ENCODE measurements at regions not wholly inside any gene's neighbourhood (a gene's known extent, or its start where the extent isn't known, plus 50 kb on each side); places are given as distances from the start of the nearest gene placed in this dataset.

DNA sequence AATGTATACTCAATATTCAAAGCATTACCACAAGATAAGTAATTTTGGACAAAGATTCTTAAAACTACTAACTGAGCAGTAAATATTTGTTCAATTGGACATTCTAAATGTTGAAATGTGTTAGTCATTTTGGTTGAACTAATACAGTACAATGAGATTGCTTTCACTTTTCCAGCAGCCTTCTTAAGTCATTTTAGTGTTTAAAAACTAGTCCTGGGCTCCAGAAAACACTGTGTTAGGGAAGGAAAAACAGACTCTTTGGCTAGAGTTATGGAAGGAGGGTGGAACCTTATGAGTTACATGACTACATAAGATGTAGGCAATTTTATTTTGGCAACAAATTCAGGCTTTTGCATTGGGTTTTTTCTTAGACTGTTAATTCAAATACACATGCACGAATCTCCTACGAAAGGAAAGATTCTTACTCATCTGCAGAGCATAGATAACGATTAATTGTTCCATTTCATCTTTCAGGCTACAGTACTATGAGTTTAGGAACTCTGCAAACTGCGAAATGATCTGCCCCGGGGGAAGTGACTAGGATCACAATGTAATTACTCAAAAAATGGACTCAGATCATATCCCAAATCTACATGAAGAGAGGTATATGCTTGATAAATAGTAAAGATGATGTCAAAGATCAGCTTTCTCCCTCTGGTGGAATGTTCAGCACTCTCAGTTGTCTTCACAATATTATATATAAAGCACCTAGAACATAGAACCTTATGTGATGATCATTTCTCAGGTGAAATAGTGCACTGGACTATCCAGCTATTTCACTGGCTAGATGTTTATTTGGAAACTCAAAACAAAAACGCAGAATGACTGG, 492.8 kb upstream of the MDFIC2 start:
- no peak overlapping the region for H3K4me3 Mint-ChIP-seq
- H3K4me1 Mint-ChIP-seq: no peaks in the 10 kb centered on the region
- H3K27ac Mint-ChIP-seq: no peak overlapping the region
- no peak for DNase-seq
- CTCF ChIA-PET: no interaction called here
- H3K9me3 Mint-ChIP-seq: no peaks in the 10 kb centered on the region
- no peaks in the 10 kb centered on the region for H3K36me3 Mint-ChIP-seq (ENCODE audit: low read depth)
- POLR2A ChIA-PET: no interaction called here
- peaks cover 21% of the 10 kb centered on the region for H3K27me3 Mint-ChIP-seq

DNA sequence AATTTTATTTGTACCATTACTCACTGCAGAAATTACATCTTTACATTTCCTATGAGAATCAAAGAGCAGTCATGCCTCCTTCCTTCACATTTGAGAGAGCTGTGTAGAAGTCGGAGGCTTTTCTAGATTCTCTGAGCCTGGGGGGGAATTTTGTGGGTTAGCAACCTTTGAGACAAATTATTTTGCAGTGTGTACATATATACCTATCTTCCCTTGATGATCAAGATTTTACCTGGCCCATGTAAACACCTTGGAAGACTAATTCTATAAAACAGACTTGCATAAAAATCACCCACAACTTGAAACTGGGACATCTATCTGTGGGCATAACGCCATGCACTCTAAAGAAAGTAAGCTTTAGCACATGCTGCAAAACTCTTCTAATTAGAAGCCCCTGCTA, 491.5 kb upstream of the MDFIC2 start:
- Mint-ChIP-seq H3K27me3 (peaks cover 29% of the 10 kb centered on the region), H3K27ac (no peak overlapping the region), H3K4me3 (no peak overlapping the region), H3K4me1 (no peaks in the 10 kb centered on the region), H3K9me3 (no peaks in the 10 kb centered on the region), H3K36me3 (ENCODE audit: low read depth) (no peaks in the 10 kb centered on the region)
- DNase-seq: no peak
- POLR2A ChIA-PET: no interaction called here
- CTCF ChIA-PET: no interaction called here

DNA sequence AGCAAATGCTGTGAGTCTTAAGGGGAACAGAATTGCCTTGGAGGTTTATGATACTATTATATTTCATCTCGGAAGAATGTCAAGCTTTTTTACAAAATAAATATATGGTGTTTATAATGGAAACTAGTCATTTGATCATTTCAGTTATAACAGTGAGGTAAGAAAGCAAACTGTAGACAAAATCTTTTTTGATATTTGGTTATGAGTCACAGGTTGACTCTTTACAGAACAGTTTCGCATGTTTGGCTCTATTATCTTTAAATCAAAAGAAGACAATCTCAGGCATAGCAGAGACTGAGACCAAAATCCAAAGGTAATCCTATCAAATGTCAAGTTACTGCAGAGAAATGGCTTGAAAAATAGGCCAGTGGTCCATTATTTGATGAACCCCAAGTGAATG, 490.9 kb upstream of the MDFIC2 start:
- Mint-ChIP-seq H3K4me3 (no peak overlapping the region), H3K36me3 (ENCODE audit: low read depth) (no peaks in the 10 kb centered on the region), H3K4me1 (no peaks in the 10 kb centered on the region), H3K9me3 (no peaks in the 10 kb centered on the region), H3K27me3 (peaks cover 29% of the 10 kb centered on the region), H3K27ac (no peak overlapping the region)
- CTCF ChIA-PET: no interaction called here
- POLR2A ChIA-PET: no interaction called here
- no peak for DNase-seq

DNA sequence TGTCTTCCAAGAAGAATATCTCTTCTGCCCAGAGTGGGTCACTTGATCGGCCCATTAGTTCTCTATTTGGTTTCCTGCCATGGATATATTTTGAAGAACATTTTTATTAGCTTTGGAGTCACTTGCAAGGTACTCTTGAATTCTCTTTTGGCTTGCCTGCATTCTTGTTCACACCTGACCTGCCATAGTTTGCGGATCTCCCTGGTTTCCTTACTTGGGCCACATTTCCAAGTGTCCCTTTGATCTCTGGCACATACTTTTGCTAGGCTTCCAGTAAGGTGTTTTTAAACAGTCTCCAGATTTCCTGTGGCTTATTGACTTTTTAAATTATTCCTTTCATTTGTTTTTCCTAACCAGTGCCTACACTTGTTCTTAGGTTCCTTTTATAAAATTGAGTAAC, 488.5 kb upstream of the MDFIC2 start:
- Mint-ChIP-seq H3K9me3 (no peaks in the 10 kb centered on the region), H3K27me3 (peaks cover 26% of the 10 kb centered on the region), H3K4me3 (no peak overlapping the region), H3K27ac (no peak overlapping the region), H3K36me3 (ENCODE audit: low read depth) (no peaks in the 10 kb centered on the region), H3K4me1 (no peaks in the 10 kb centered on the region)
- DNase-seq: no peak
- ChIA-PET CTCF (no interaction called here), POLR2A (no interaction called here)

DNA sequence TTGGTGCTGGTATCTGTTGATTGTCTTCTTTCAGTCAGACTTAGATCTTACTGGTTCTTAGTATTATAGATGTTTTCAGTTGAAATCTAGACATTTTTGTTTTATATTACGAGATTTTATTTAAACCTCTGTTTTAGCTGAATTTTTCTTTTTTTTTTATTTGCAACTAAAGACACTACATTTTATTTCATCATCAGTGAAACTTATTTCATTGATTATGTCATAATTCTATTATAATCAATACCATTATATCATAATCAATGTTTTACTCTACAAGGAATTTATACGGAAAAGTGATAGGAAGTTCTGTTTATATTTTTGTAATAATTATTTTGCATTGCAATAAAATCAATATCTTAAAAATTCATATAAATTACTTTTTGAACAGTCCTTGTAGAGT, 477.4 kb upstream of the MDFIC2 start:
- Mint-ChIP-seq H3K4me3 (no peak overlapping the region), H3K9me3 (no peaks in the 10 kb centered on the region), H3K4me1 (no peaks in the 10 kb centered on the region), H3K36me3 (ENCODE audit: low read depth) (no peaks in the 10 kb centered on the region), H3K27me3 (peaks cover 18% of the 10 kb centered on the region), H3K27ac (no peak overlapping the region)
- ChIA-PET POLR2A (no interaction called here), CTCF (no interaction called here)
- DNase-seq: no peak

DNA sequence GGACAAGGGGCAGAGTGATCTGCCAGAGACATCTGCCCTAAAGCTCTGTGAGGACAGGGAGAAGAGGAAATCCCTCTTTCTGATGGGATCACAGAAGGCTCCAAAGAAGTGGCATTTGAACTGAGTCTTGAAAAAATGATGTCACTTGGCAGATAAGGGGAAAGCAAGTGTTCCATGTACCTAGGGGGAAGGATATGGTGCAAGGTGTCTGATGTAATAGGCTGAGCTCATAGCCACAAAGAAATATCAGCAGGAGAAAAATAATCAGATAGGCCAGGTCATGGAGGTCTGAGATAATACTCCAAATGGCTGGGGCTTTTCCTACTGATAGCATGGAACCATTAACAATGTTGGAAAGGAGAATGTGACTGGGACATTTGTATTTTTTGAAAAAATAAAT, 468.4 kb upstream of the MDFIC2 start:
- peaks cover 5% of the 10 kb centered on the region for H3K27me3 Mint-ChIP-seq
- ChIA-PET CTCF (no interaction called here), POLR2A (no interaction called here)
- H3K4me1 Mint-ChIP-seq: no peaks in the 10 kb centered on the region
- no peak for DNase-seq
- H3K9me3 Mint-ChIP-seq: no peaks in the 10 kb centered on the region
- no peak overlapping the region for H3K4me3 Mint-ChIP-seq
- H3K36me3 Mint-ChIP-seq (ENCODE audit: low read depth): no peaks in the 10 kb centered on the region
- no peak overlapping the region for H3K27ac Mint-ChIP-seq

DNA sequence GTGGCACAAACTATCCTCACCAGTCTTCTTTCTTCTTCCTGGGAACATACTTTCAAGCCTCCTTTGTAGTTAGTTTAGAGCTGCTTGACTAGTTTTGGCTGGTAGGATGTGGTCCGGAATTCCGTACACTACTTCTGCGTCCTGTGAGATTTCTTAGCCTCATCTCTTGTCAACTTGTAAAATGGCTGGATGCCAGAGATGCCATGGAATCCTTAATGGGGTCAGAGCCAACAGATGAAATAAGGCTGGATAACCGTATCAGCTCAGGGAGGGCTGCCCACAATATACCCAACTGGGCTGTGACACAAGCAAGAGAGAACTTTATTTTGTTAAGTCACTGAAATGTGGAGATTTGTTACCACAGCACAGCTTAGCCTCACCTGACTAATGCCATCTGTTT, 466.9 kb upstream of the MDFIC2 start:
- POLR2A ChIA-PET: no interaction called here
- Mint-ChIP-seq H3K36me3 (ENCODE audit: low read depth) (no peaks in the 10 kb centered on the region), H3K27me3 (peaks cover 13% of the 10 kb centered on the region), H3K27ac (no peak overlapping the region), H3K9me3 (peaks cover 3% of the 10 kb centered on the region), H3K4me1 (no peaks in the 10 kb centered on the region), H3K4me3 (no peak overlapping the region)
- DNase-seq: no peak
- CTCF ChIA-PET: no interaction called here

DNA sequence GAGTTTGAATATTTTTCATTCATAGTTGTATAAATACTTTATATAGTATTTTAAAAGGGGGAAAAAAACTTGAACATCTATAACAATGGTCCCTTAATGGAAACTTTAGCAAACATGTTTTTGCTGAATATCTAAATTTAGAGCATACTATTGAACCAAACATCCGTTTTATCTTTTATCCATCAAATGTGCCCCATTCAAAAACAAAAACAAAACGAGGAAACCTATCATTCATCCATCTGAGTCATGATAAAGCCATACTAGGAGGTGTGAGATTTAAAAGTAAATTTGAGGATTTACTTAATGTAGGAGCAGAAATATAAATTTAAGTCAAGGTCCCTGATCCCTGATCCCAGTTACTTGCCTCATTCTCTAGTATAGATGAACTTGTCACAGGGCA, 463.6 kb upstream of the MDFIC2 start:
- DNase-seq: no peak
- Mint-ChIP-seq H3K4me1 (peaks cover 3% of the 10 kb centered on the region), H3K4me3 (no peak overlapping the region), H3K27ac (no peak overlapping the region), H3K36me3 (ENCODE audit: low read depth) (no peaks in the 10 kb centered on the region), H3K27me3 (peaks cover 22% of the 10 kb centered on the region), H3K9me3 (peaks cover 3% of the 10 kb centered on the region)
- POLR2A ChIA-PET: no interaction called here
- CTCF ChIA-PET: no interaction called here

DNA sequence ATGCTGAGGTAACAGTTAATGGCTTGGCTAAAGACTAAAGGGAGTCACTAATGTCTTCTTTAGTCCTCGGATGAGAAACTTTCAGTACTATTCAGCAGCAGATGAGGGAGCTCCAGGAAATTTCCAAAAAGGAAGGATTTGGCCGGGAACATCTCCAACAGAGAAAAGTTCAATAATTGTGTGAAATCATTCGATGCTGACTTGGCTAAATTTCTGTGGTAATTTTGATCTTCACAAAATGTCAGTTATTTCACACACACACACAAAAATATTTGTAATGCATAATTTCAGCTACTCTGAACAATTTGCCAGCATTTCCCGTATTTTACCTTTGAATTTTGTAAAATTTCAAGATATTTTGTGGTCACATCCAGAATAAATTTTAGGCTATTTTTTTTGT, 462.8 kb upstream of the MDFIC2 start:
- ChIA-PET CTCF (no interaction called here), POLR2A (no interaction called here)
- Mint-ChIP-seq H3K27ac (no peak overlapping the region), H3K36me3 (ENCODE audit: low read depth) (no peaks in the 10 kb centered on the region), H3K9me3 (peaks cover 3% of the 10 kb centered on the region), H3K4me3 (no peak overlapping the region), H3K27me3 (peaks cover 28% of the 10 kb centered on the region), H3K4me1 (peaks cover 3% of the 10 kb centered on the region)
- no peak for DNase-seq

DNA sequence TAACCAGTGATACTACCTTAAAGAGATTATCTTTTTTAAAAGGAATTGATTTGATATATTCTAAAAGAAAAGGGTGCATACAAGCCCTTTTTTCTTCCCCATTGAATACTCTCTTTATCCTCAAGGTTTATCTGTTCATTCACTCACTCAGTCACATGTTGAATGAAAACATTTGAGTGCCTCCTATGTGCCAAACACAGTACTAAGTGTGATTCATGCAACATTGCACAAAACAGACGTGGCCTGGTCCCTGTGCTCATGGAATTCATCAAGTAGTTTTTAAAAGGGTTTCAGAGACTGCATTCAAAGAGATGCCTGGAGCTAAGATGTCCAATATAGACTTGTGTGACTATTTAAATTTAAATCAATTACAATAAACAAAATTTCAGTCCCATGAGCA, 462.2 kb upstream of the MDFIC2 start:
- Mint-ChIP-seq H3K27me3 (peaks cover 33% of the 10 kb centered on the region), H3K9me3 (peaks cover 3% of the 10 kb centered on the region), H3K4me3 (no peak overlapping the region), H3K27ac (no peak overlapping the region), H3K36me3 (ENCODE audit: low read depth) (no peaks in the 10 kb centered on the region), H3K4me1 (peaks cover 3% of the 10 kb centered on the region)
- POLR2A ChIA-PET: no interaction called here
- no peak for DNase-seq
- CTCF ChIA-PET: no interaction called here

DNA sequence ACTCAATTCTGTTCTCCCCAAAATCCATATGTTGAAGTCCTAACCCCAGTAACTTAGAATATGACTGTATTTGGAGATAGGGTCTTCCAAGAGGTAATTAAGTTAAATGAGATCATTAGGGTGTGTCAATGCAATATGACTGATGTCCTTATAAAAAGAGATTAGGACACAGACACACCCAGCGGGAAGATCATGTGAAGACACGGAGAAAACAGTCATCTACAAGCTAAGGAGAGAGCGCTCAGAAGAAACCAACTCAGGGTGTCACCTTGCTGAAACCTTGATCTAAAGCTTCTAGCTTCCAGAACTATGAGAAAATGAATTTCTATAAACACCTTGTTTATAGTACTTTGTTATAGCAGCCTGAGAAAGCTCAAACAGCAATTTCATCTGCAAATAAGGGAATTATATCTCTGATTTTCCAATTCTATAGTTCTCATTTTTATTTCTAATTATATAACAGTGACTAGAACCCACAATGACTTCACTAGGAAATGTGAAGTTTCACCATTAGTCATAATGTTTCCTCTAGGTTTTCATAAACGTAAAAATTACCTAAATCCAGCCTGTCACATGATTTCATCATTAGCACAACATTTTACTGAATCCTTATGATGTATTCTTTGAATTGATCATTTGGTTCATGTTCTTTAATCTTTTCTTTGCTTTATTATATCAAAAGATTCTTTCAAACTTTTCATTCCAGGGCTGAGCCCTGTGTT, 459.1 kb upstream of the MDFIC2 start:
- Mint-ChIP-seq H3K27ac (no peak overlapping the region), H3K27me3 (peaks cover 43% of the 10 kb centered on the region), H3K4me1 (peaks cover 3% of the 10 kb centered on the region), H3K4me3 (no peak overlapping the region), H3K9me3 (peaks cover 3% of the 10 kb centered on the region), H3K36me3 (ENCODE audit: low read depth) (no peaks in the 10 kb centered on the region)
- CTCF ChIA-PET: interaction anchor here (0.5 kb wide), 1 partner anchor 931 kb away, joined by 4 read pairs; no protein-coding TSS in a partner anchor
- POLR2A ChIA-PET: no interaction called here
- DNase-seq: no peak

DNA sequence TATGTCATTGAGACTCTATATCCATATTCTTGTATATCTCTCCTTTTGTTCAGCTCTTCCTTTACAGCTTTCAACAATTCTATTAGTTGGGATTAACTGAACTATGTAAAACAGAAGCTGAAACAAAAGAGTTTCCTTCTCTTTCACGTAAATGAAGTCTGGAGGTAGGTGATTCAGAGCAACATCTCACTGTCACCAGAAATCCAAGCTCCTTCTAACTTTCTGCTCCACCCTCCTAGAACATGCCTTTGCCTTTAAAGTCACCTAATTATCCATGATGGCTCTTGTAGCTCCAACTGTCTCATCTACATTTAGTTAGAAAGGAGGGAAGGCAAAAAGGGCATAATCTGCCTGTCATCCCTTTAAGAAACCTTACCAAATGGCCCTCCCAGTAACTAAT, 458.2 kb upstream of the MDFIC2 start:
- peaks cover 3% of the 10 kb centered on the region for H3K9me3 Mint-ChIP-seq
- ChIA-PET POLR2A (no interaction called here), CTCF (no interaction called here)
- H3K36me3 Mint-ChIP-seq (ENCODE audit: low read depth): no peaks in the 10 kb centered on the region
- no peak overlapping the region for H3K4me3 Mint-ChIP-seq
- H3K27me3 Mint-ChIP-seq: peaks cover 46% of the 10 kb centered on the region
- H3K27ac Mint-ChIP-seq: no peak overlapping the region
- DNase-seq: no peak
- peaks cover 3% of the 10 kb centered on the region for H3K4me1 Mint-ChIP-seq

DNA sequence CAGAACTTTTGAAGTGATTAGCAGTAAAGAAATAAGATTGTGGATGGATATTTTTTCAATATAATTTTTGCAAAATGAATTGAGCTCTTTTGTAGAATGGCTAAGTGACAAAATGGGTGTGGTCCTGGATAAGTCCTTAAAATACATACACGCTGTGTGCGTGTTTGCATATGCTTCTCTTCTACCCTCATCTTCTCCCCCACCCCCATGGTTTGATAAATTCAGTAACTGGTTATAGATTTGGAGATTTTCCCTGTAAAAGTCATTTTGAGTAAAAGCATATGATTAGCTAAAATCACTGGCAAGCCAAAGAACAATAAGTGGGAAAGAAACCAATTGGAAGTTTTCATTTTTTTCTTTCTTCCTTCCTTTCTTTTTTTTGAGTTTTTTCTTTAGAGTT, 453.9 kb upstream of the MDFIC2 start:
- Mint-ChIP-seq H3K27ac (no peak overlapping the region), H3K4me3 (no peak overlapping the region), H3K4me1 (peaks cover 1% of the 10 kb centered on the region), H3K36me3 (ENCODE audit: low read depth) (no peaks in the 10 kb centered on the region), H3K9me3 (no peaks in the 10 kb centered on the region), H3K27me3 (peaks cover 40% of the 10 kb centered on the region)
- POLR2A ChIA-PET: no interaction called here
- no peak for DNase-seq
- CTCF ChIA-PET: no interaction called here

DNA sequence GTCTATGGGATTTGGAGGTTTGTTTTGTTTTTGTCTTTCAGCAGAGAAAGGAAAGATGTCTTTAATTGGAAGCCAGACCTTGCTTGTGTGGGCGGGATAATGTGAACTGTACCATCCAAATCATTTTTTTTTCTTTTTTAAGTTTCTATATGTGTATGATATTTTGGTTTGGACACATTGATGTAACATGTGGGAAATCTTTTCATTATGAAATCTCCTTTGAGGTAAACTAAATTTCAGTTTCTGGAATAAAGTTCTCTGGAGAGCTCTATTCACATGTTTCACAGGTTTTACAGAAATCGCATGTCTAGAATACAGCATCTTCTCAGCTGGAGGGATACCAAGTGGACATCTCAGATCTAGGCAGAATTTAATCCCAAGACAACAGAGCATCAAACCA, 451.5 kb upstream of the MDFIC2 start:
- peaks cover 19% of the 10 kb centered on the region for H3K27me3 Mint-ChIP-seq
- CTCF ChIA-PET: no interaction called here
- no peaks in the 10 kb centered on the region for H3K36me3 Mint-ChIP-seq (ENCODE audit: low read depth)
- DNase-seq: no peak
- POLR2A ChIA-PET: no interaction called here
- no peak overlapping the region for H3K4me3 Mint-ChIP-seq
- H3K27ac Mint-ChIP-seq: no peak overlapping the region
- H3K4me1 Mint-ChIP-seq: no peaks in the 10 kb centered on the region
- no peaks in the 10 kb centered on the region for H3K9me3 Mint-ChIP-seq
